22Rv1 (cell line): ENCODE measurements at regions not wholly inside any gene's neighbourhood (a gene's known extent, or its start where the extent isn't known, plus 50 kb on each side); places are given as distances from the start of the nearest gene placed in this dataset.

ENCODE experiments used
- CTCF ChIP-seq: fragments of 450-650 bp; IDR thresholded peaks from 2 replicates; pipeline ENCODE4 v1.5.1; 2017; ENCODE audit warnings: mild to moderate bottlenecking
- ZFX ChIP-seq: fragments of 450-650 bp; IDR thresholded peaks from 2 replicates; pipeline ENCODE4 v1.6.1; 2017; ENCODE audit warnings: antibody characterized with exemption, borderline replicate concordance

- TF ChIP-seq CTCF (no peak), ZFX (no peak)
Observed at GRCh38 chr4:161183729-161184128, 980.1 kb downstream of the FSTL5 start.
